A204.1 (cell line): ENCODE measurements at regions not wholly inside any gene's neighbourhood (a gene's known extent, or its start where the extent isn't known, plus 50 kb on each side); places are given as distances from the start of the nearest gene placed in this dataset.

ENCODE experiments used
- FAIRE-seq: peaks from 2 replicates; lab custom pipeline; 2012; peaks lifted over from hg19 to GRCh38; lab: Jason Lieb, UNC

- FAIRE-seq: no peak
Observed at GRCh38 chr2:5915881-5916310, 223.7 kb downstream of the SOX11 start.

GRCh38 chr2:5921081-5921642 lies 229.0 kb downstream of the SOX11 start:
- FAIRE-seq: no peak

- FAIRE-seq: no peak
Observed at GRCh38 chr2:5923957-5924945, 232.1 kb downstream of the SOX11 start.

GRCh38 chr2:5925604-5926003 lies 233.4 kb downstream of the SOX11 start:
- FAIRE-seq: no peak

- FAIRE-seq: no peak
Observed at GRCh38 chr2:5926871-5927512, 234.8 kb downstream of the SOX11 start.

GRCh38 chr2:5932556-5933469 lies 240.6 kb downstream of the SOX11 start:
- FAIRE-seq: no peak

GRCh38 chr2:5933669-5934068 lies 241.5 kb downstream of the SOX11 start:
- FAIRE-seq: no peak

GRCh38 chr2:5937321-5937720 lies 245.1 kb downstream of the SOX11 start:
- no peak for FAIRE-seq

- FAIRE-seq: no peak
Observed at GRCh38 chr2:5937851-5938565, 245.8 kb downstream of the SOX11 start.

GRCh38 chr2:5938566-5938896 lies 246.3 kb downstream of the SOX11 start:
- no peak for FAIRE-seq

- no peak for FAIRE-seq
Observed at GRCh38 chr2:5939553-5939952, 247.4 kb downstream of the SOX11 start.

- FAIRE-seq: no peak
Observed at GRCh38 chr2:5940596-5941535, 248.7 kb downstream of the SOX11 start.

- FAIRE-seq: no peak
Observed at GRCh38 chr2:5942204-5942603, 250.0 kb downstream of the SOX11 start.

GRCh38 chr2:5945742-5946141 lies 253.6 kb downstream of the SOX11 start:
- FAIRE-seq: no peak

- no peak for FAIRE-seq
Observed at GRCh38 chr2:5946225-5947115, 254.3 kb downstream of the SOX11 start.

GRCh38 chr2:5950736-5951135 lies 258.6 kb downstream of the SOX11 start:
- no peak for FAIRE-seq

- FAIRE-seq: no peak
Observed at GRCh38 chr2:5951471-5951870, 259.3 kb downstream of the SOX11 start.

GRCh38 chr2:5953525-5953924 lies 261.3 kb downstream of the SOX11 start:
- no peak for FAIRE-seq

- FAIRE-seq: no peak
Observed at GRCh38 chr2:5954509-5954908, 262.3 kb downstream of the SOX11 start.
